GM20000 (cell line): ENCODE measurements at regions not wholly inside any gene's neighbourhood (a gene's known extent, or its start where the extent isn't known, plus 50 kb on each side); places are given as distances from the start of the nearest gene placed in this dataset.

ENCODE experiments used
- DNase-seq: peaks from one replicate; pipeline ENCODE4 v3.0.0; 2012; ENCODE audit warnings: low spot score
- TF ChIP-seq, protein P1 (sequence below): IDR thresholded peaks from 2 replicates; pipeline ENCODE4 v1.5.1; 2012; ENCODE audit warnings: mild to moderate bottlenecking, control low read depth; ENCODE audit errors: extremely low read depth, missing control alignments

DNA sequence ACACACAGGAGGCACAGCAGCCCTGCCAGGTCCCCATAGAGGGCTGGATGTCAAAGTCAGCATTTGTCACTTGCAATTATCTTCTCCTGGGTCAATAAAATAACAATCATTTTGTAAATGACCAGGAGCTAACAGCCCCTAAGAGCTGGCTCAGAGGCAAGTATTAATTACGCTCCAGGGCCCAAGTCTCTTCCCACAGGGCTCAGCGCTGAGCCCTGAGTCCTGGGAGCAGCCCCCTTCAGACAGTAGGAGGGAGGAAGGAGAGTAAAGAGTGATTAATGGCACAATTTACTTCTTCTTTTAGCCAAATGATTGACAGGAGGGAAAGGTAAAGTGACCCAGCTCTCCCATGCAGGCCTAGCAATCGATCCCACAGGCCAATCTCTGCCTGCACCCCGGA lies 99.0 kb upstream of the DRD2 start:
- no peak for DNase-seq
- TF ChIP-seq, protein P1, sequence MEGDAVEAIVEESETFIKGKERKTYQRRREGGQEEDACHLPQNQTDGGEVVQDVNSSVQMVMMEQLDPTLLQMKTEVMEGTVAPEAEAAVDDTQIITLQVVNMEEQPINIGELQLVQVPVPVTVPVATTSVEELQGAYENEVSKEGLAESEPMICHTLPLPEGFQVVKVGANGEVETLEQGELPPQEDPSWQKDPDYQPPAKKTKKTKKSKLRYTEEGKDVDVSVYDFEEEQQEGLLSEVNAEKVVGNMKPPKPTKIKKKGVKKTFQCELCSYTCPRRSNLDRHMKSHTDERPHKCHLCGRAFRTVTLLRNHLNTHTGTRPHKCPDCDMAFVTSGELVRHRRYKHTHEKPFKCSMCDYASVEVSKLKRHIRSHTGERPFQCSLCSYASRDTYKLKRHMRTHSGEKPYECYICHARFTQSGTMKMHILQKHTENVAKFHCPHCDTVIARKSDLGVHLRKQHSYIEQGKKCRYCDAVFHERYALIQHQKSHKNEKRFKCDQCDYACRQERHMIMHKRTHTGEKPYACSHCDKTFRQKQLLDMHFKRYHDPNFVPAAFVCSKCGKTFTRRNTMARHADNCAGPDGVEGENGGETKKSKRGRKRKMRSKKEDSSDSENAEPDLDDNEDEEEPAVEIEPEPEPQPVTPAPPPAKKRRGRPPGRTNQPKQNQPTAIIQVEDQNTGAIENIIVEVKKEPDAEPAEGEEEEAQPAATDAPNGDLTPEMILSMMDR = no peak

DNA sequence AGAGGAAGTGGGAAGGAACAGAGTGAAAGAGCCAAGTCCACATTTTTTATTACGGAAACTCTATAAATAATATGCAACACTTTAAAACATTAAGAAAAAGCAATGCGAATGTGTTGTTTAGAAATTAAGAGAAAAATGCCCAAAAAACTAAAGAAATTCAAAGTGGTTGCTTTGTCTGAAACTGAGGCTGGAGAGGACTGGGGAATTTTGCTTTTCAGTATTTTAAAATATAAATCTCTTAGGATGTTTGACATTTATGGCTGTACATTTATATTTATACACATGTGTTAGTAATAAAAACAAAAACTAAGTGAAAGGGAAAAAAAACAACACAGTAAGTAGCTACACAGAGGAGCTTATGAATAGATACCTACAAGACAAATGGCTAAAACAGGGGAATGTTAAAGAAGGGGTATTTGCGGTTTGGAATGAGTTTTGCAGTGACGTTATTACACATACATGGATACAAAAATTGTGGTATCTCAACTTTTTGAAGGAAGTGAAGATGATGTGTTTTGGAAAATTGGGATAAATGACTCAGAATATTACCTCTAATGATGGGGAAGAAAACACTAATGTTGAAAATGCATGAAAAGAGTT lies 97.0 kb upstream of the DRD2 start:
- TF ChIP-seq, protein P1 = no peak
- DNase-seq = no peak

DNA sequence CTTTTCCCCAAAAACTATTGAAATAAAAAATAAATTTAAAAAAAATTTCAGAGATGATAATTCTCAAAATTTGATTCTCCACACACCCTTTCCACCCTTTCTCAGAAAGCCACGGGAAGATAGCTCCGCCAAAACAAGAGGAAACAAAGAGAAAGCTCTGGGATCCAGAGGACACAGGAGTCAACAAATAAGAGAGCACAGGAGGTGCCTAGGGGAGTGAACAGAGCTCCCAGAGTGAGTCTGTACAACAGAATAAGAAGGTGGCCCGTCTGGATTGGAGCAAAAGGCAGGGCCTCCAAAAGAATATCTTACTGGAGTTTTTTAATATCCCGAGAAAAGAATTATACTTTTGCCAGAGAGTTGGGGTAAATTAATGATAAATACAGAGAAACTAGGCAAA lies 96.3 kb upstream of the DRD2 start:
- TF ChIP-seq, protein P1 = no peak
- DNase-seq = no peak

DNA sequence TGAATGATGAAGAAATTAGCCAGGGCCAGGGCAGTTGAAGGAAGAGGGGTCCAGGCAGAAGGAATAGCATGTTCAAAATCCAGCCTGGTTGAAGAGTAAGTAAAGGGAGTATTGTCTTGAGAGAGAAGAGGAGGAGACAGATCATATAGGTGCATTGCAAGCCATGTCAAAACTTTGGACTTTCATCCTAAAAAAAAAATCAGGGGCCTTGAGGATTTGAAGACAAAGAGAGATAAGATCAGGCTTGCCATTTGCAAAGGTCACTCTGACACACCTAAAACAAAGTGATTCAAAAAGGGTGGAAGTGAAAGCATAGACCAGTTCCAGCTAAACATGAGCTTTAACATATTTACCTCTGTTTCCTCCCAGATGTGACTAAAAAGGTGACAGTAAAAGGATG lies 95.7 kb upstream of the DRD2 start:
- TF ChIP-seq, protein P1 = no peak
- no peak for DNase-seq

DNA sequence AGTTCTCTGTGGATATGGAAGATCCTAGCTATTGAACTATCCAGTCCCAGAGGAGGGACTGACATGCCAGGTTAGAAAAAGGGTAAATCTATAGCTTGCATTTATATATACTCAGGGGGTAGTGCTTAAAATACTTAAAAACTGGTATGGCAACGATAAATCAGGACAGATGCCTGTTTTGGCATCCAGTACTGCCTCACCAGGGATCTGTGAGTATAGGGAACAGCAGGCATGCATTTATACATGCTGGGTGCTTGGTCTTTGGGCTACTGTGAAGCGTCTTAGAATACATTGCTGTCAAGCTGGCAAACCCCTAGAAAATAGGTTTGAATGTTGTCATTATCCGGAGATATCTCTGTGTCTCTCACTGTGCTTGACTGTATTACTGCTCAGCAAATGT lies 94.2 kb upstream of the DRD2 start:
- no peak for DNase-seq
- TF ChIP-seq, protein P1 = no peak

DNA sequence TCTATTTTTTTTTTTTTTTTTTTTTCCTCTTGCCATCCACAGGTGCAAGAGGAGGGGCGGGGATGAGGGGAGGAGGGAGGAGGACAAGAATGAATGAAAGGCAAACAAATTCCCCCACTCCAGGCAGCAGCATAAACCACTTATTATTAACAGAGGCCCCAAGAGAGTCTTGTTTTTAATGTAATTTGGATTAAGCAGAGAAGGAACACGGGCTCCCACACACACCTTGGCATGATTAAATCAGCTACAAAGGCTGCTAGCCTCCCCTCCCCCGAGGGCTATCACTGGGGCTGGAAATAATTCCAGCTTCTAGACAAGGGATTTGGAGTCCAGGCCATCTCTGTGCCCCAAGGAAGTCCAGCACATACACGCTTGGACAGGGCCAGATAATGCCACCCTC lies 93.4 kb upstream of the DRD2 start:
- TF ChIP-seq, protein P1 = no peak
- DNase-seq = no peak

DNA sequence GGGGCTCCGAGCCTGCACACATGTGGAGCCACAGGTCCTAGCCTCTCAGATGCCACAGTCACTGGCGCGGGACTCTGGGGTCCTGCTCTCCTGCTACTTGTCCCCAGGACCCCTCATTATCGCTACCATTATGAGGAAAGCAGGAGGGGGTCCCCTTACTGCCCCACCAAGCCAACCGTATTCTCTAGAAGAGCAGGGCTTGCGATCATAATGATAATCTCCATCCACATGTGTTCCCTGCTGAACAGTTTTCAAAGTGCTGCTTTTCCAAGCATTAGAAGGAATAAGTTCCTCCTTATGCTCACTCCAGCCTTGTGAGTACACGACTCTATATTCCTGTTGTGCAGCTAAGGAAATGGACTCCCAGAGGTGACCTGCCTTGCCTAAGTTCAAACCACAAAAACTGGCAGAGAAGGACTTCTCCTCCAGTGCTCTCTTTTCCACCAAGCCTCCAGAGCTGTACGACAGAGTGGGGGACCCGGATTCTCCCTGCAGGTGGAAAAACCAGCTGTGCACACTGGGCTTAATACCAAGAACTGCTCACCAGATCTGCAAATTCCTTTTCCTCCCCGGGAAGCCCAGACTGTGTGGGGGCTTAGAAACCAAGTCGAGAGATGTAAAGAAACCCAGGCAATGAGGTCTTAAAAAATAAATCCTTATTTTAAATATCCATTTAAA lies 92.8 kb upstream of the DRD2 start:
- TF ChIP-seq, protein P1 = no peak
- DNase-seq = no peak
